GM12872 (cell line): ENCODE measurements at regions not wholly inside any gene's neighbourhood (a gene's known extent, or its start where the extent isn't known, plus 50 kb on each side); places are given as distances from the start of the nearest gene placed in this dataset.

Source experiments
- TF ChIP-seq, protein P1 (sequence below): IDR thresholded peaks from 3 replicates; pipeline ENCODE4 v1.5.1; 2011; ENCODE audit warnings: low read depth, mild to moderate bottlenecking, low read length, moderate library complexity; ENCODE audit not compliant: insufficient read depth

DNA sequence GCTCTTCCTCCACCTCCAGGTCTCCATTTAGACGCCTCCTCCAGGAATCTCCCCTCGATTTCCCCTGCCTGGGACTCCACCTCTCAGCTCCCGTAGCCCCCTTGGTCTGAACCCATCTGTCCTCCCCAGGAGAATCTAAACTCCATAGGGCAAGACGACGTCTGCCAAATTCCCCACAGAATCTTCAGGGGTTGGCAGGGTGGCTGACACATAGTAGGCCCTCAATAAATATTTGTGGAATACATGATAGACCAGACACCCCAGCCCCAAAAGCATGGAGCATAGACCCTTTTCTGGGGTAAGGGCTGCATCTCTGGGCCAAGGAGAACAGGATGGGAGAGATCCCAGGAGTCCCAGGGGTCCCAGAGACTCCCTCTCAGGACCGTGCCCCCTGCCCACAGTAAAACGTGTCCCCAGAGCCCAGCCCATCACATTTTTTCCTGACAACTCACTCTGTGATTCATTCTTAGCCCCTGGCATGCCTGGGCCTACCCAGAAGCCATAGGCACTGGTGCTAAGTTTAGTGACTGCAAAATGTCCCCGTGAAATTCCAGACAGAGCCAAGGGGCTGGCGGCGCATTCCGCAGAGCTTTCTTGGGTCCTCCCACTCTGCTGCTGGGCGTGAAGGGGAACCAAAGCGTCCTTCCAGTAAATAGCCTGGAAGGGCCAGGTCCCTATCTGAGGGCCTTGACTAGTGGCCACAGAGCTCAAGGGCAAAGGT, 78.0 kb upstream of the SLC6A6 start:
- TF ChIP-seq, protein P1, sequence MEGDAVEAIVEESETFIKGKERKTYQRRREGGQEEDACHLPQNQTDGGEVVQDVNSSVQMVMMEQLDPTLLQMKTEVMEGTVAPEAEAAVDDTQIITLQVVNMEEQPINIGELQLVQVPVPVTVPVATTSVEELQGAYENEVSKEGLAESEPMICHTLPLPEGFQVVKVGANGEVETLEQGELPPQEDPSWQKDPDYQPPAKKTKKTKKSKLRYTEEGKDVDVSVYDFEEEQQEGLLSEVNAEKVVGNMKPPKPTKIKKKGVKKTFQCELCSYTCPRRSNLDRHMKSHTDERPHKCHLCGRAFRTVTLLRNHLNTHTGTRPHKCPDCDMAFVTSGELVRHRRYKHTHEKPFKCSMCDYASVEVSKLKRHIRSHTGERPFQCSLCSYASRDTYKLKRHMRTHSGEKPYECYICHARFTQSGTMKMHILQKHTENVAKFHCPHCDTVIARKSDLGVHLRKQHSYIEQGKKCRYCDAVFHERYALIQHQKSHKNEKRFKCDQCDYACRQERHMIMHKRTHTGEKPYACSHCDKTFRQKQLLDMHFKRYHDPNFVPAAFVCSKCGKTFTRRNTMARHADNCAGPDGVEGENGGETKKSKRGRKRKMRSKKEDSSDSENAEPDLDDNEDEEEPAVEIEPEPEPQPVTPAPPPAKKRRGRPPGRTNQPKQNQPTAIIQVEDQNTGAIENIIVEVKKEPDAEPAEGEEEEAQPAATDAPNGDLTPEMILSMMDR = no peak

DNA sequence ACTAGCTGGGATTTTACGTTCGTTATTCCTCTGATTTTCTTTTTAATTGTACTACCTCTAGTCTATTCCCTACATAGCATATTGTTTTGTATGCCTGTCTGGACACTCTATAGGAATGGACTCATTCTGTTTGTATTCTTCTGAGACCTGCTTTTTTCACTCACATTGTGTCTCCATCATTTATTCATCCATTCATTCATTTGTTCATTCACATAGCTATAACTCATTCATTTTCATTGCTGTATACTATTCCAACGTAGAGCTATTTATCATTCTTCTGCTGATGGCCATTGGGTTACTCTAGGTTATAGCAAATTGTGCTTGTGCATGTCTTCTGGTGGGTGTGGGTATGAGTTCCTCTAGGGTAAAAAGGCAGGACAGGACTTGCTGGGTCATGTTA, 74.0 kb upstream of the SLC6A6 start:
- TF ChIP-seq, protein P1 = no peak

DNA sequence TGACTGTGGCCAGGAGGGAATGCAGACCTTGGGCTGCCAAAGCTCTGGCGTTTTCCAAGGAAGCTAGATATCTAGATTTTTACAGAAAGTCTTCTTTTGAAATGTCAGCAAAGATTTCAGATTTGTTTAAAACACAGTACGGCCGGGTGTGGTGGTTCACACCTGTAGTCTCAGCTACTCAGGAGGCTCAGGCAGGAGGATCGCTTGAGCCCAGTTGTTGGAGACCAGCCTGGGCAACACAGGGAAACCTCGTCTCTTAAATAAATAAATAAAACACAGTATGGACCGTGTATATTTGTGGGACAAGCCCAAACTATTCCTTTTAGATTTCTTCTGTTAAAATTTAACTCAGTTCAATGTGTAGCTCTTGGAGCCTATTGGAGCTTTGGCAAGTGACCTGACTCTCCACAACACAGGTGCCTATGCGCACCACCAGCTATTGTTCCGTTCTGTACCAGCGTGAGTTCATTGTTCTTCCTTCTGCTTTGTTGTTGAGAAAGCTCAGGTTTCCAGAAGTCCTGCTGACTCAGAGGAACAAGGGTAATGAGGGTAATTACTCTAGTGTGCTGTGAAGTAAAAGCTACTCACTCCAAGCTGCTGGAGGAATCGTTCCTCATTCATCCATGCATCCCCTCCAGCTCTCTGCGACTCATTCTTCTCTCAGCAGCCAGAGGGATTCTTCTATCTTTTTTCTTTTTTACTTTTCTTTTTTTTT, 73.1 kb upstream of the SLC6A6 start:
- TF ChIP-seq, protein P1 = no peak

DNA sequence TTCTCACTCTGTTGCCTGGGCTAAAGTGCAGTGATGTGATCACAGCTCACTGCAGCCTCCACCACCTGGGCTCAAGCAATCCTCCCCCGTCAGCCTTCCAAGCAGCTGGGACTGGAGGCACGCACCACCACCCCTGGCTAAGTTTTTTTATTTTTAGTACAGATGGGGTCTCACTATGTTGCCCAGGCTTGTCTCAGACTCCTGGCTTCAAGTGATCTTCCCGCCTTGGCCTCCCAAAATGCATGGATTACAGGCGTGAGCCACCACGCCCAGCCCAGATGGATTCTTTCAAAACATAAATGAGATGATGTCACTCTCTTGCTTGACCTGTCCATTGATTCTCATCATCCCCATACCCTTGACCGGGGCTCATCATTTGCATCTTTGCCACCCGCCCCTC, 72.6 kb upstream of the SLC6A6 start:
- TF ChIP-seq, protein P1 = no peak

DNA sequence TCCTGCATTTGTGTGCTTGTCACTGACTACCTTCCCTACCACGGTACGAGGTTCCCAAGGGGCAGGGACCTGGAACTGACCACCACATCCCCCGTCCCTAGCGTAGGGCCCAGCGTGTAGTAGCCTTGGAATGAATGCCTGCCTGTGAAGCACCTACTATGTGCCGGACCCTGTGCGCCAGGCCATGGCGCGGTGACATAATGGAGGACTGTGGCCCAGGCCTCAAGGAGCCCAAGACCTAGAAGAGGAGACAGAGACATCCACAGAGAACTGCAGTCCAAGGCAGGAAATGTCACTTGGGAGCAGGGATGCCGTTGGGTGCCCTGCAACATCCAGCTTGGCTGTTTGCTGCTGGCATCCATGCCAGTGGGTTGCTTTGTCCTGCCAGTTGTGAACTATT, 71.9 kb upstream of the SLC6A6 start:
- TF ChIP-seq, protein P1 = no peak

DNA sequence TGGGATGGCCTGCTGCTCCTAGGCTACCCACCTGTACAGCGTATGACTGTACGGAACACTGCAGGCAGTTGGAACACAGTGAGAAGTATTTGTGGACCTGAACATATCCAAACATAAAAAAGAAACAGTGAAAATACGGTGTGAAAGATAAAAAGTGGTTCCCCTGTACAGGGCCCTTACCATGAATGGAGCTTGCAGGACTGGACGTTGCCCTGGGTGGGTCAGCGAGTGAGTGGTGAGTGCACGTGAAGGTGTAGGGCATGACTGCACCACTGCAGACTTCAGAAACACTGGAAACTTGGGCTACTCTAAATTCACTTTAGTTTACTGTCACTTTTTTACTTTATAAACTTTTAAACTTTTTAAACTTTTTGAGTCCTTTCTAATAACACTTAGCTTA, 71.2 kb upstream of the SLC6A6 start:
- TF ChIP-seq, protein P1 = no peak

DNA sequence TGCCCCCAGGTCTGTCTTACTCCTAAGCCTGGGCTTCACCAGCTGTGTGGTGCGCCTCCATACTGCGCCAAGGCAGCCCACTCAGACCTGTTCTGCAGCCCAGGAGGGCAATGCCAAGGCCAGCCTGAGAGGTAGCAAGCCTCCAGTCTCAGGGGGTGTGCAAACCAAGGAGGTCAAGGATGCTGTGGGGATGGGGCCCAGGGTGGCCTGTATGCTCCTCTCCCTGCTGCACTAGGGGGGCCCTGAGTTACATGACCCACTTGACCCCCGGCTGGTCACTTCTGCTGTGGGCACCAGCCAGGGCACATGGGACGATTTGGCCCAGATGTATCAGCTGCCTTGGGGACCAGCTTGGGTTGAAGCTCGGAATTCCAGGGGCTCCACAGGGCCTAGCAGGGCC, 70.0 kb upstream of the SLC6A6 start:
- TF ChIP-seq, protein P1 = no peak
